ENCODE measurements at regions not wholly inside any gene's neighbourhood (a gene's known extent, or its start where the extent isn't known, plus 50 kb on each side); places are given as distances from the start of the nearest gene placed in this dataset.

GRCh38 chr9:99488131-99489059 lies 266.3 kb downstream of the SEC61B start:
- TF ChIP-seq CTCF (IDR thresholded peaks at IDR 0.05; ENCODE audit: insufficient read depth, low read length), result no peak
- no peak for TF ChIP-seq POLR2AphosphoS5 (IDR thresholded peaks at IDR 0.05; ENCODE audit: low read depth)
- no peak for TF ChIP-seq GABPA (IDR thresholded peaks at IDR 0.05; ENCODE audit: low read depth)

All from HL-60 (cell line).